ENCODE measurements at regions not wholly inside any gene's neighbourhood (a gene's known extent, or its start where the extent isn't known, plus 50 kb on each side); places are given as distances from the start of the nearest gene placed in this dataset.
A peak's percentile ranks its signal among the peaks of the same experiment; 100 is the strongest.
"Not testable (repeated sequence)": the region's sequence is repeated elsewhere in the genome, so short reads cannot be mapped to it uniquely, and the experiment has no call there.

DNA sequence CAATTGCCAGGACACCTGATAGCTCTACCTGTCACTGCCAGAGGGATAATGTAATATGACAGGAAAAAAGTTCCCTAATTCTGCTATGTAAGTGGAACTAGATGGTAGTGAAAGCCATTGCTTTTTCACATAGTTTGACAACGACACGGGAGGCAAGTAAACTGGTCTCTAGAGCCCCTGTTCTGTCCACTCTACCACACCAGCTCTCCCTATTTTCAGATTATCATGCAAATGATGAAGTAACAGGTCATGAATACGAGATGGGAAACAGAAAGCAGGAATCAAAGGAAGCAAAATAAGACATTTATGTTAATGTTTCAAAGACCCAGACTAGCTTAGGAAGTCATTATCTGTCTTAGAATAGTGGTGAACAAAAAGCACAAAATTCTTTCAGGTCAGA lies 56.2 kb downstream of the TAF11L14 start:
- DNase-seq, result no peak

DNA sequence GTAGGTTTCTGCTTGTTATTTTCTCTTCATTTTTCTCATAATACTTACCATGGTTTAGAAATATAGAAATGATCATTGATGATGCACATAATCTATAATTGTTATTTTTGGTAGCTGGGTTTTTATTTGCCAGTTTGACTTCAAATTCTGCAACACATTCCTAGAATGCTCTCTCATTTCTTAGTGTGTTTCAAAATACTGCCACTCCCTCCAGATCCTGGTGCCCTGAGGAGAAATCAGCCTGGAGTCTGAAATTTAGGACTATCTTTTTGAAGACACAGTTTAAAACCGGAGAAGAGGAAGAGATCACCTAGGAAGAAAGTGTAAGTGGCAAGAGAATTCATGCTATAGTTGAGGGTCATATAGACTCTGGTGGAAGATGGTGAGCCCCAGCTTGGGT lies 57.5 kb downstream of the TAF11L14 start:
- DNase-seq, result no peak

DNA sequence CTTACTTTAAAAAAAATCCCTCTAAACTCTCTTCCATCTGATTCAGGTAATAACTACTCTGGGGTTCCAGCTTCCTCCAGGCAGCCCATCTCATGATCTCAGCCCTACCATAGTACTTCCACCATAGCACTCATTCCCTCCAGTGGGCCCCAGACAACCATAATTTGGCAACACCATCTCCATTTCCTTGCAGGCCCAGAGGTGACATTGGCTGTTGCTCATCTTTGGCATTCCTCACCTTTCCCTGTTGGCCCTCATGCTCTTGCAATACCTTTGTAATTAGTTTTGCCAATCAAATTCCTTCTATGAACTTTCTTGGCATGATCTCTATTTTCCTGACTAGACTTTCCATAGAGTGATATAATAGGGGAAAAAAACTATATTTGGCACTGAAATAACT lies 60.1 kb downstream of the TAF11L14 start:
- DNase-seq, result no peak

DNA sequence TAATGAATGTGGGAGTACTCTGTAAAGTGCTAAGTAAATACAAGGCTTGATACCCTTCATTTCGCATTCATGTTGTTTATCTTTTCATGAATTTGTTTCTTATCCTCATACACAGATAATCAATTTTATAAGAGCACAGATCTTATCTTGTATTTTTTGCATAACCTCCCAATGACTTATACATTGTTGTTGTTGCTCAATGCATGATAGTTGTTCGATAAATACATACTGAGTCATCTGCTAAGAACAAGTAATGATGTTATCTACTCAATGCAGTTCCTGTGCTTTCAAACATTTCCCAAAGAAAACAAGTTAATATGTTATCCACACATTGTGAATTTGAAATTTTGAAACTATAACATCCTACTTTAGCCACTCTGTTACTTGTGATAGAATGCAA lies 60.7 kb downstream of the TAF11L14 start:
- DNase-seq, result no peak

DNA sequence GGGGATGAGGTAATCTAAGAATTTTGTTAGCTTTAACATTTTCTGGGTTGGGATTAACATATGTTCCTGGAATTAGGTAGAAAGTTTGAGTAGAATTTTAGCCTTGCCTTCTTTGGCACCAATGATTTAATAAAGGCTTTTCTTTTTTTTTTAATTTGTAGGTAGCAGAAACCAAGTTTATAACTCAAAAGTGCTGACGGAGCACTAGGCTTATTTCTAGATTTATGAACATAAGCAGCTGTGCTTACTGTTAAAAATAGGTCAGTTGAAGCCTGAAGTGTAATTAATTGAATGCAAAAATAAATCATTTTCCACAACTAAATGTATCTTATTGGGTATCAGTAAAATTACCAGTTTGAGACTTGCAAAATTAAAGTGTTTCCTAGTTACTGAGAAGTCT lies 62.4 kb downstream of the TAF11L14 start:
- DNase-seq, result no peak

DNA sequence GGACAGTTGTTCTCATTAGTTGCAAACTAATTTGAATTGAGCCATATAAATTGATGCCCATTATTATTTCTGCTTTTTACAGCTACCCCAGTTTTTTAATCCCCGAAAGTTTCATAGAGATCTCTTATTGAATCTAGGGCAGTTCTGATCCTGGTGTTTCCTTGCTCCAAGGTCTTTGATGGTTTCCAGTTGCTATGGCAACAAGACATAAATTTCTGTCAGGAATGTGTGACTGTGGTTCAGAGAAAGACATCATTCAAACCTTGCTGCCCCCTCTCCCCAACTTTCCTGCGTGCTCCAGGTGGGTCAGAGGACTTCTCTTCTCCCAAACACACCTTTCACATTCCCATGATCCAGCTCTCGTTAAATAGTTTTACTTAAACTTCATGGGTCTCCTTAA lies 63.4 kb downstream of the TAF11L14 start:
- no peak for DNase-seq

DNA sequence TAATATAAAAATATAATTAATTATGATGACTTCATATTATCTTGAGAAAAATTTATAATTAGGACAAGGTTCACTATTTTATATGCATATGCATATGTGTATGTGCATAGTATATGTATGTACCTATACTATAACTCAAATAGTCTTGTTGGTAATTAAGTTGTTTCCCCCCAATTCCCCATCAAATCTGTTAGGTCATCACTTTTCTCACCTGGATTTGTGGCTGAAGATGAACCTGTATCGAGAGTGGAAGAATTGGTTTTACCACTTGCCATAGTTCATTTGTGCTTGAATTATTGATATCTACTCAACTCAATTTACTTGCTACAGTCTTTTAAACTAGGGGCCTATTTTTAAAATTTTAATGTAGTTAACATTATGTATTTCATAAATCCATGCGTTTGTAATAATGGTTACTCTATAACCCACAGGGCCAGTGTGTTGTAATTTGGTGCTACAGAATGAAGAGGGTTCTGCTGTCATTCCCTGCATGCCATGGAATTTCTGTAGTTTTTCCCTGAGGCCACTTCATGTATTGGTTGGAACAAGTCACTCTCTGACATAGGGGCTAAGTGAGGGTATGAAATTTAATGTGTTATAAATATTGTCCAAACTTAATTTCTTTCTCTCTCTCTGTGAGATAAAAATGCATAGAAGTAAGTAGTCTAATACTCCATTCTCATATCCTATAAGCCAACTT lies 74.9 kb downstream of the TAF11L14 start:
- DNase-seq, result no peak

DNA sequence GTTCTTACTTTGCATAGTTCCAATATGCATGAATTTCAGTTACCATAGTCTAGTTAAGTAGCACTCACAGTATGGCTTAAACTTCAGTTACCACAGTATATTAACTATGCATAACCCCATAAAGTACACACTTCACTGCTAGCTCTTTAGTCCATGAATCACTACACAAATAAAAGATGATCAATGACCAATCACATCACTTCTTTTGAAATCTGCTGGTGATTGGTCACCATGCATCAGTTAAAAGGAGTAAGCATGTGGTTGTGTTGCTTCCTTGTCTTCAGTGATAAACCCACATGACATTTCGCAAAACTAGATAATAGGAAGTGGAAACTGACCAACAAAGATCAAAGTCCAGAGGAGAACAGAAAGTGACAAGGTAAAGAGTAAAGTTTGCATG lies 79.0 kb downstream of the TAF11L14 start:
- no peak for DNase-seq

DNA sequence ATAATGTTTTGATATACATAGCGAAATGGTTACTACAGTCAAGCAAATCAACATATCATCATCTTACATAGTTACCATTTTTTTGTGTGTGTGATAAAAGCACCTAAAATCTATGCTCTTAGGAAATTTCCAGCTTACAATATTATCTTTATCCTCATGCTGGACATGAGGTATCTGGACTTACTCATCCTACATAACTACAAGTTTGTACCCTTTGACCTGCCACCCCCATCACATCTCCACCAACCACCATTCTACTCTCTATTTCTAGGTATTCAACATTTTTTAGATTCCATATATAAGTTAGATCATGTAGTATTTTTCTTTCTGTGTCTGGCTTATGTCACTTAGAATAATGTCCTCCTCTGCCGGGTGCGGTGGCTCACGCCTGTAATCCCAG lies 79.9 kb downstream of the TAF11L14 start:
- DNase-seq, result no peak

DNA sequence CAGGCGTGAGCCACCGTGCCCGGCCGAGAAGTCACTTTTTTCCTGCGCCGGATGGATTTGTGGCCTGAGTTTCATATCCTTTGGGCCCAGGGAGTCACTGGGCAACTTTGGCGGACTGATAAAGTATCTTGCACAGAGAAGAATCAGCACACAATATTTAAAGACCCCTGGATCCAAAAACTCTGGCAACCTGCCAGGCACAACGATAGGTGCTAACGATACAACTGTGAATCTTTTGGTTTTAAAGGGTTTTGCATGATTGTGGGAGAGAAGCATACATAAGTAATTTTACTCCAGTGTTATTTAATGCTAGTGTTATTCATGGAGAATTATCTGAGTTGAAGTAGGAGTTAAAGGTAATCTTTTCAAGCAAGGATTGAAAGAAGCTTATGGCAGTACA lies 85.3 kb downstream of the TAF11L14 start:
- DNase-seq, result no peak

DNA sequence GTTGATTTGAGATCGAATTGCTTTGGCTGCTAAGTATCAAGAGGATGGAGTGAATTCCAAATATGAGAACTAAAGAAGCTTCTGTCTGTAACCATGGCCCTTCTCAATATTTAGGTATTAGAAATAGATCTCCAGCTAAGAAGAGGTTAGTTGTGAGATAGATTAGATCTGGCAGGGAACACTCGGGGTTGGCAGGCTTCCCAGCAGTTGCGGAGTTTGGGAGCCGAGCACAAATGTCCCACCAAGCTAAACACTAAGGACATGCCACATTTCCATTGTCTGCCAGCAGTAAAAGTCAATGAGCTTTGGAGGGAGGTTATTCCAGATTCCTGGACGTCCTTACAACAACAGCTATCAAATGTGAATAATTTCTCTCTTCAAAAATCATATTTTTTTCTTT lies 85.8 kb downstream of the TAF11L14 start:
- DNase-seq, result peak; percentile 3

DNA sequence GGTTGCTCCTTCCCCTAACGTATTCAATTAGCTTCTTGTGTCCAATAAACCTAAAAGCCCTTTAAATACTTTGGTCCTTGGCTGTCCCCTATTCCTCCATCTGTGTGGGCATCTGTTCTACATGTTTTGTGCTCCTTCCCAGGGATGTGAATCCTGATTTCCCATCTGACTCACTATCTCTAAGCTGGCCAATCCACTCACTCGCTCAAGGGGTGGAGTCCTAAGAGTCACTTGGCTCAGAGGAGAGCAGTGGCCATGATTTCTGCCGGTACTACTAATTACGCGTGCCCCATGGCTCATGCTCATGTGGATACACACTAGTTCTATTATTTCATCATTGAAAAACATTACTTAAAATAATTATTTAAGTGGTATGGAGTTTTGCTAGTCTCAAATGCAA lies 89.6 kb downstream of the TAF11L14 start:
- DNase-seq, result no peak

DNA sequence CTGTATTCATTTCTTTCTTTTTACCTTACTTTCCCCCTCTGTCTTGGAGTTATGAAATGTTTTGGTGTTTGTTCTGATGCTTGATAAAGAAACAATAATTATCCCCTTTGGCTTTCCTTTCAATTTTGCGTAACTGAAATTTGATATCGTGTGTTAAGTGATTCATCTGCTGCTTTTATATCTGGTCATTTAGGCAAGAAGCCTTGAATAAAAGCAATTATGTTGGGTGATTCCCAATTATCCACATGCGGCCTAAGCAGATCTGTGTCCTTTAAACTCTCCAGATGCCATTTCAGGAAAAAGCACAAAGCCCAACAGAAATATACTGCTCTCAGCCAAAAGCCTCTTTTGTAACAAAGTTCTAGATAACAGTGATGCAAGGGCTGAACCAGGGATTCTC lies 92.8 kb downstream of the TAF11L14 start:
- no peak for DNase-seq

DNA sequence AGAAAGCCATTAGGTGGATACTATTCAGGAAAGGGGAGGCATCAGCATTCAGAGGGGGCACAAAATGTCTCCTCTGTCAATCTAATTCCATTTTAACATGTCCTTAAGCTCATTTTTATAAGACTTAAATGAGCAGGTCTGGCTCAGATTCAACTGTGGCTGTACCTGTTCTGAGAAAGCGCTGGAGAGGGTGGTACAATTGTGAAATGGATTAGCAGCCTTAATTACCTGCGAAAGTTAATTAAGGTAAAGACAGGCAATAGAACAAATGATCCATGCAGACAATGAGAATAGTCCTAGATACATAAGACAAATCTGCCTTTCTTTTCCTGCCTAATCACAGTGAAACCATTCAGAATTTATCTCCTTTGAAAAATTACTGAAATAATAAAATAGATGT lies 96.2 kb downstream of the TAF11L14 start:
- DNase-seq, result no peak

DNA sequence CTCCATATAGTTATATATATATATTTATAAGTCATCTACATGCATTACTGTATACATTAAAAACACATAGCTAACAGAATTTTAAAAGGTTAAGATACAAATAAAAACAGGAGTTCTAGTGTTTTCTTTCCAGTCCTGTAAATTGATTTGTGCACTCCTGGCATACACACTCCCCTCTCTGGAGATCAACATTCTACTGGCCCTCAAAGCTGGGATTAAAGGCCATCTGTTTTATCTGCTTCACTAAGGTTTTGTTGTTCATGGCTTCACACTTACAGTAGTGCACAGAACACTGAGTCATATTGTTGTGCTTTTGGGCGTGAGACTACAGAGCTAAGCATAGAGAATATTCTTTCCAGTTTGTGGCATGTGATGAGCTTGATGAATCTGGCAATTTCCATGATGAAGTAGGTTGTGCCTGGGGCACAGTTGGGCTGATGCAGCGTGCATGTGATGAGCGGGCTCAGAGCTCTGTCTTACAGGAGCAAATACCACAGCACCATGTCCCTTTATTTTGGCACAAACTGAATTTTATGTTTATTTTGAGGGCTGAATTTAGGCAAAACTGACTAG lies 98.2 kb downstream of the TAF11L14 start:
- DNase-seq, result no peak

DNA sequence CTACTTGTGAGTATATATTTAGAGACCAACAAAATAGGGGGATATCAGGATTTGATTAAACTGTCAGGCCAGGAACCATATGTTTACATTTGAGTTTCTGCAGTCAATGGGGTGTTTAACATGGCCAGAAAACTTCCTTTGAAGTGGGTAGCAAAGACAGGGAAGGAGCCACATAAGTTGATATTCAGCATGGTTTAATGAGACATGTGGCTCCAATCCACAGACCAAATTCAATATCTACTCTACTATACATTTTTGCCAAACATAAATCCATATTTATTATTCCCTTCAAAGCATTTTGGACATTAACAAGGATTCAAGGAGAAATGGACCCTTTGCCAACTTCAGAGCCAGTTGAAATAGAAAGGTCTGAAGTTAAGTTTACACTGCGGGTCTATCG lies 99.8 kb downstream of the TAF11L14 start:
- DNase-seq, result no peak

DNA sequence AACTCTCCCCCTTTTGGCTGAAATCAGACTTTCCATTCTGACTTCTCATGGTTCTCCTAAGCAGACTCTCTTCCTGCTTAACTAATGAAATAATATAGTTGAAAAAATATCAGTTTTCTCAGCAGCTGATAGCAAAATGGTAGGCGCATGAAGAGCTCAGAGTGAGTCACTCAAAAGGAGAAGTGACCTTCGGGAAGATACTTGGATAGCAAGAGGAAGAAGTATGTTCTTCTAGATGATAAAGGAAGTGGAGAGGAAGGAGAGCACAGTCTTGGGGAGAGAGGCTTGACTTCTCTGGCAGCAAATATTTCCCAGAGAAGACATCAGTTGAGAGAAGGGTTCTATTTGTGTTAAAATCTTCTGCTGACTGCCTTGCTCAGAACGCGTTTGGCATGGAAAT lies 101.5 kb downstream of the TAF11L14 start:
- no peak for DNase-seq

DNA sequence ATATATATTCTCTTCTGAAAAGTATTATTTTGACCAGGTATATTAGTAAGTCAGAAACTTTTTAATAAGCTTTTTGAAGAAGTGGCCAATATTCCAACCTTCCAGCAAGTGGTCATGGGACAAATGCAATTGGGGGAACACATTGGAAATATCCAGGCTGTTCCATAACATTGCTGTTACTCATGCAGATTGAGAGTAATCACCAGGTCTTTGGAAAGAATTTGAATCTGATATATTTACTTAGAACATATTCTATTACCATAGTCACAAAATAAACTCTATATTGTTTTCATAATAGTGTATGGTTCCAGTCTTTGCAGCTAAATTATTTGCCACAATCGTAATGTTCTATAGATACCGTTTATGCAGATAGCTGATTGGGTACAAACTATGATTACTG lies 102.8 kb downstream of the TAF11L14 start:
- DNase-seq, result peak; percentile 35

DNA sequence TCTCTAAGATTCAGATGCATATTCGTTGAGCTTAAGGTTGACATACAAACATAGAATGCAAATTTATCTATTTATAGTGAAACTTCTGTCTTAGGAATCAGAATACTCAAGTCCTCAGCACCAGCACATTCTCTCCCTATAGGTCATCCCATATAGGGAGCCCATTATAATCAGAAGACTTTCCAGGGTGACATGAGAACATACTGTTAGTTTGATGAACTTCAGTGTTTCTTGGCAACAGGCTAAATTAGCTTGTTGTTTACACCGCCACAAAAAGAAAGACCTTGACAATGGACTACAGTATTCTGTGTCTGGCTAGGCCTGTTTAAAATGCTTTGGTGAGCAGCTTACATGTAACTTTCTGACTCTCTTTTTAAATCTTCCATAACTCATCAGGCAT lies 104.2 kb downstream of the TAF11L14 start:
- no peak for DNase-seq

DNA sequence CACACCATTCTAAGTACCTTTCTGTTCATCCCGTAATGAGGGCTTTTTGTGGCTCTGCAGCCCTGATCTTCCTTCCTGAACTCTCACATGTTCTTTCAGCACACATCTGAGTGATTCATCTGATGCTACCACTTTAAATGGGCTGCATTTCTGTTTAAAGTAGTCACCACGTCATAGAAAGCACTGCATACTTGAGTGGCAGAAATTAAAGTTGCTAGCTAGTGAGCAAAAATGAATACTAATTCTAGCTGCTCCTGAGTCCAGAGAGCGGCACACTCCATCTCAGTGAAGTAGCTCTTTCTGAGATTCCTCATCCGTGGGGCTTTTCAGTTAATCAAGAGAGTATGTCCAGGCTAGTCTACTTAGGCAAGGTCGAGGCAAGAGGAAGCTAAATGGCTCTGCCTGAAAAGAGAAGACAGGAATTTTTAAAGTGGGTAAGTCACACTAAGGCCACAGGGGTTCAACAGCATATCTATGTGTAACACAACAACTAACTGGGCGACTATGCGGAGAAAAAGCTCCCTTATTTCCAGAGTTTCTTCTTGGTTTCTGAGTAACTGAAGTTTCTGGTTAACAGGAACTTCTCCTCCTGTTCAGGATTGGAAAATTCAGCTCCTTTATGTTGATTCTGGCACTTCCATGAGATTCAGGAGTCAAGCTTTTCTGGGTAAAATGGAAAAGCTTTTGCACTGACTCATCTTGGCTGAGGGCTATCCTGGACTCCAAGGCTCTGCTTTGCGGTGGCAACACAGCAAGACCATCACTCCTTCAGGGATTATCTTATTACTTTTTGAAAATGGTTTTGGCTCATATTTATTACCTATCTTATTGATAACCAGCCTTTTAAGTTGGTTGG lies 109.5 kb downstream of the TAF11L14 start:
- DNase-seq, result peak; percentile 75

DNA sequence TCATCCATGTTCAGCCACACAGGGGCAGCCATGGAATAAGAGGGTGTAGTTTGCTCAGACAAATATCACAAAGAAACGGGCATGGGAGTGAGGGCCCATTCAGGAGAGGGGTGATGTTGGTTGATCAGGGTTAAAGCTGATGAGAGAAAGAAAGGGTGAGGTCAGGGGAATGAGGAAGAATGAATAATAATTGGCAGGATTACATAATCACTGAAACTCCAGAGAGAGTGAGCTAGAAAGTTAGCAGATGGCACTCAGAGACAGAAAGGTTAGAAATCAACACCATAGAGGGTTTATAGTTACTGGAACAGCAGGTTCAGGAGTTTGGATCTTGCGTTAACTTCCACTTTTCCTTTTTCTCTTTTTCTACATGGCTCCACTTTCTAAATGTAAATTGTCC lies 113.9 kb downstream of the TAF11L14 start:
- DNase-seq, result no peak

DNA sequence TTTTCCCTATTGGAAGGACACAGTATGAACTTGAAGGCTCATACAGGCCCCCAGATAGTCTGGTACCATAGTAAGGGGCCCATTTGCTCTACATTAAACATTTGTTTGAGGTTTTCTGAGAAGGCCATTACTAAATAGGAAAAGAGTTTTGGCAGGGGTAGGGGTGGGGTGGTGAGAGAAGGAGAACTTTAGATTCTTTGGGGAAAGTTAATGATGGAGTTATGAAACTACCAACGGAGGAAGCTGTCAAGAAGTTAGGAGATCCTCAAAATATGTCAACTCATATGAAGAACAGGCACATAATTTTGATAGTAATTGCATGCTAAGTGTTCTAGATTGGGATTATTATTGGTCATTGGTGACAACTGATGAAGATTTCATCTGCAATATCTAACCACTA lies 114.7 kb downstream of the TAF11L14 start:
- DNase-seq, result no peak

DNA sequence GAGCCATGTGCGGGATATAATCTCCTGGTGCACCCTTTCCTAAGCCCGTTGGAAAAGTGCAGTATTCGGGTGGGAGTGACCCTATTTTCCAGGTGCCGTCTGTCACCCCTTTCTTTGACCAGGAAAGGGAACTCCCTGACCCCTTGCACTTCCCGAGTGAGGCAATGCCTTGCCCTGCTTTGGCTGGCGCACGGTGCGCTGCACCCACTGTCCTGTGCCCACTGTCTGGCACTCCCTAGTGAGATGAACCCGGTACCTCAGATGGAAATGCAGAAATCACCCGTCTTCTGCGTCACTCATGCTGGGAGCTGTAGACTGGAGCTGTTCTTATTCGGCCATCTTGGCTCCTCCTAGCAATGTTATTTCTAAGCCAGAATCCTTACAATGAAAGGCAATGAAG lies 121.1 kb downstream of the TAF11L14 start:
- DNase-seq, result not testable (repeated sequence)

DNA sequence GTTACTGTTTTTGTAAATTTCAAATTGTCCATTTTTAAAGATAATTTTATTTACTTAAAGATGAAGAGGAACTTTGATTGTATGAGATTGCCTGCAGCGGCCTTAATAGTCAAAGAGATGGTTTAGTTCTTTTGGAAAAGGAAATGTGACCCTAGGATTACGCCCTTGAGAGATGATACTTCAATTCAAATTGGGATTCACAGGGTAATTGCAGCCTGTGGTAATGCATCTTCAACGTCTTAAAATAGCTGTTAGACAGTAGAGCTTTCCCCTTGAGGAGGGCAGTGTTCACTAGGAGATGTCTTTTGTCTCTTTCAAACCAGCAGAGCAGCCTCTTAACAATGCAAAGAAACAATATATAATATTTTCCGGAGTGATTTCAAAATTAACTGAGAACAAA lies 127.1 kb downstream of the TAF11L14 start:
- no peak for DNase-seq

Measured in fibroblast of skin of scalp (primary cell).